ENCODE measurements at regions not wholly inside any gene's neighbourhood (a gene's known extent, or its start where the extent isn't known, plus 50 kb on each side); places are given as distances from the start of the nearest gene placed in this dataset.
A peak's percentile ranks its signal among the peaks of the same experiment; 100 is the strongest.
"Not testable (repeated sequence)": the region's sequence is repeated elsewhere in the genome, so short reads cannot be mapped to it uniquely, and the experiment has no call there.

GRCh38 chr2:138269765-138270164 is 231.8 kb upstream of the SPOPL start:
- DNase-seq (ENCODE audit: low read depth) (no peak), FAIRE-seq (no peak)
- H3K27me3 ChIP-seq (ENCODE audit: control insufficient read depth, insufficient read depth, low read length), result no peaks in the 10 kb centered on the region
- no peak for TF ChIP-seq CTCF (IDR thresholded peaks at IDR 0.05; ENCODE audit: insufficient read depth, low read length, severe bottlenecking)
- no peak overlapping the region for H3K4me3 ChIP-seq (ENCODE audit: low read depth, low read length)
- no peaks in the 10 kb centered on the region for H3K36me3 ChIP-seq (ENCODE audit: control insufficient read depth, insufficient read depth, low read length)

- DNase-seq (ENCODE audit: low read depth), result no peak
- H3K27me3 ChIP-seq (ENCODE audit: control insufficient read depth, insufficient read depth, low read length), result no peaks in the 10 kb centered on the region
- no peak for TF ChIP-seq CTCF (IDR thresholded peaks at IDR 0.05; ENCODE audit: insufficient read depth, low read length, severe bottlenecking)
- H3K4me3 ChIP-seq (ENCODE audit: low read depth, low read length), result no peak overlapping the region
- H3K36me3 ChIP-seq (ENCODE audit: control insufficient read depth, insufficient read depth, low read length), result no peaks in the 10 kb centered on the region
- FAIRE-seq, result no peak
Observed at GRCh38 chr2:138271467-138271866, 230.1 kb upstream of the SPOPL start.

GRCh38 chr2:138272524-138273195 is 228.9 kb upstream of the SPOPL start:
- no peaks in the 10 kb centered on the region for H3K36me3 ChIP-seq (ENCODE audit: control insufficient read depth, insufficient read depth, low read length)
- no peak for FAIRE-seq
- no peak for TF ChIP-seq CTCF (IDR thresholded peaks at IDR 0.05; ENCODE audit: insufficient read depth, low read length, severe bottlenecking)
- no peak for DNase-seq (ENCODE audit: low read depth)
- no peak overlapping the region for H3K4me3 ChIP-seq (ENCODE audit: low read depth, low read length)
- no peaks in the 10 kb centered on the region for H3K27me3 ChIP-seq (ENCODE audit: control insufficient read depth, insufficient read depth, low read length)

- not testable (repeated sequence) for H3K4me3 ChIP-seq (ENCODE audit: low read depth, low read length); H3K36me3 ChIP-seq (ENCODE audit: control insufficient read depth, insufficient read depth, low read length); H3K27me3 ChIP-seq (ENCODE audit: control insufficient read depth, insufficient read depth, low read length); FAIRE-seq; DNase-seq (ENCODE audit: low read depth)
Observed at GRCh38 chr2:138273280-138273679, 228.3 kb upstream of the SPOPL start.

GRCh38 chr2:138274421-138275291 is 226.9 kb upstream of the SPOPL start:
- DNase-seq (ENCODE audit: low read depth) (peak; percentile 74), FAIRE-seq (no peak)
- Histone ChIP-seq H3K4me3 (ENCODE audit: low read depth, low read length) (no peak overlapping the region), H3K36me3 (ENCODE audit: control insufficient read depth, insufficient read depth, low read length) (no peaks in the 10 kb centered on the region), H3K27me3 (ENCODE audit: control insufficient read depth, insufficient read depth, low read length) (no peaks in the 10 kb centered on the region)
- TF ChIP-seq CTCF (IDR thresholded peaks at IDR 0.05; ENCODE audit: insufficient read depth, low read length, severe bottlenecking), result no peak

- Histone ChIP-seq H3K27me3 (ENCODE audit: control insufficient read depth, insufficient read depth, low read length) (no peaks in the 10 kb centered on the region), H3K4me3 (ENCODE audit: low read depth, low read length) (no peak overlapping the region), H3K36me3 (ENCODE audit: control insufficient read depth, insufficient read depth, low read length) (no peaks in the 10 kb centered on the region)
- no peak for DNase-seq (ENCODE audit: low read depth)
- no peak for TF ChIP-seq CTCF (IDR thresholded peaks at IDR 0.05; ENCODE audit: insufficient read depth, low read length, severe bottlenecking)
- no peak for FAIRE-seq
Observed at GRCh38 chr2:138275292-138275690, 226.3 kb upstream of the SPOPL start.

Measured in bronchial epithelial cell (primary cell).